ENCODE measurements at regions not wholly inside any gene's neighbourhood (a gene's known extent, or its start where the extent isn't known, plus 50 kb on each side); places are given as distances from the start of the nearest gene placed in this dataset.

DNA sequence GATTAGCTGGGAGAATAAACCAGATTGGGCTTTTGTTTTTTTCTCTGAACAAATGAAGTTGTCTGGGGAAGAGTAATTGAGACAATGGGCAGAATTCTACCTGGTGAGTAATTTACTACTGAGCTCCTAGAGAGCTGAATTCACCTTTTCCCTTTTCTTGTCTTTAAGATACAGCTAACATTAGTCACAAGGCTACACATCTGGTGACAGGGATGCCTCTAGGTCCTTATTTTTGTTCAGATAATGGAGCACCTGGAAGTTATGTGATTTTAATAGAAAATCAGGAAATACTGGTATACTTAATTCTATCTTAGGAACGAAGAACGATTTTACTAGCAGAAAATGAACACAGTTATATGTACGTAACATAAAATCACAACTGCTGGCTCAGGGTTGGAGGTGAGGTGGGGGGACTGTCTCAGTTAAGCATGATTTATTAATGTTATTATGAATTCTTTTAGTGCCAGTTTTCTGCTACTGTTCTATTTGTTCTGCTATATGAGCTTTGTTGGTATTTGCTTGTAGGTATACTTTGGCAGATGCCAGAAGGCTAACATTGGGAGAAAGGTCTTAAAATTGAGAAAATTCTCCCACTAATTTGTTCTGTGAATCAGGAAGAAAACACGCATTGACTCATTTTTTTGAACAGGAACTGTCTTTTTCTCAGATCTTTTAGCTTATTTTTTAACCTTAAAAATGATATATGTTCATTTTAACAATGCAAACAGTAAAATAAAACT, 482.7 kb upstream of the RGS6 start:
- no peak for TF ChIP-seq GATA1 (IDR thresholded peaks at IDR 0.05; ENCODE audit: low read depth, low read length)
- TF ChIP-seq POLR2A (IDR thresholded peaks at IDR 0.05; ENCODE audit: low read length): no peak

Data from erythroblast (primary cell).